ENCODE measurements at regions not wholly inside any gene's neighbourhood (a gene's known extent, or its start where the extent isn't known, plus 50 kb on each side); places are given as distances from the start of the nearest gene placed in this dataset.

GRCh38 chr10:10847387-10847786 is 170.3 kb upstream of the CELF2 start:
- Histone ChIP-seq H3K9me3 (ENCODE audit: control insufficient read depth, insufficient read depth, low read length) (no peaks in the 10 kb centered on the region), H3K4me3 (ENCODE audit: low read depth, low read length) (no peak overlapping the region), H3K27me3 (ENCODE audit: control insufficient read depth, insufficient read depth, low read length) (no peaks in the 10 kb centered on the region), H3K36me3 (ENCODE audit: control insufficient read depth, insufficient read depth, low read length) (no peaks in the 10 kb centered on the region), H3K27ac (ENCODE audit: low read depth, low read length) (no peak overlapping the region), H3K4me1 (ENCODE audit: control insufficient read depth, insufficient read depth, low read length) (no peaks in the 10 kb centered on the region)
- 79% methylated on average over 2 of the region's 5 CpGs for WGBS (ENCODE audit: insufficient coverage)
- peak in 2 of 6 donors; percentile 31 to 63 for DNase-seq (ENCODE audit: low read depth in 4 of 6, low spot score in 6 of 6)

GRCh38 chr10:10848488-10849111 is 169.1 kb upstream of the CELF2 start:
- Histone ChIP-seq H3K4me3 (ENCODE audit: low read depth, low read length) (no peak overlapping the region), H3K27me3 (ENCODE audit: control insufficient read depth, insufficient read depth, low read length) (no peaks in the 10 kb centered on the region), H3K9me3 (ENCODE audit: control insufficient read depth, insufficient read depth, low read length) (no peaks in the 10 kb centered on the region), H3K27ac (ENCODE audit: low read depth, low read length) (no peak overlapping the region), H3K4me1 (ENCODE audit: control insufficient read depth, insufficient read depth, low read length) (no peaks in the 10 kb centered on the region), H3K36me3 (ENCODE audit: control insufficient read depth, insufficient read depth, low read length) (no peaks in the 10 kb centered on the region)
- DNase-seq (ENCODE audit: low read depth in 4 of 6, low spot score in 6 of 6), result no peak
- WGBS (ENCODE audit: insufficient coverage), result 100% methylated on average over 5 of the region's 13 CpGs

- no CpG with 5 or more reads among the region's 4 CpGs for WGBS (ENCODE audit: insufficient coverage)
- Histone ChIP-seq H3K27ac (ENCODE audit: low read depth, low read length) (no peak overlapping the region), H3K4me3 (ENCODE audit: low read depth, low read length) (no peak overlapping the region), H3K27me3 (ENCODE audit: control insufficient read depth, insufficient read depth, low read length) (no peaks in the 10 kb centered on the region), H3K4me1 (ENCODE audit: control insufficient read depth, insufficient read depth, low read length) (no peaks in the 10 kb centered on the region), H3K36me3 (ENCODE audit: control insufficient read depth, insufficient read depth, low read length) (no peaks in the 10 kb centered on the region), H3K9me3 (ENCODE audit: control insufficient read depth, insufficient read depth, low read length) (no peaks in the 10 kb centered on the region)
- no peak for DNase-seq (ENCODE audit: low read depth in 4 of 6, low spot score in 6 of 6)
These were observed 168.4 kb upstream of the CELF2 start for GRCh38 chr10:10849306-10849705.

- H3K9me3 ChIP-seq (ENCODE audit: control insufficient read depth, insufficient read depth, low read length), result no peaks in the 10 kb centered on the region
- no peaks in the 10 kb centered on the region for H3K27me3 ChIP-seq (ENCODE audit: control insufficient read depth, insufficient read depth, low read length)
- no peak overlapping the region for H3K4me3 ChIP-seq (ENCODE audit: low read depth, low read length)
- H3K27ac ChIP-seq (ENCODE audit: low read depth, low read length), result no peak overlapping the region
- no peaks in the 10 kb centered on the region for H3K36me3 ChIP-seq (ENCODE audit: control insufficient read depth, insufficient read depth, low read length)
- no peaks in the 10 kb centered on the region for H3K4me1 ChIP-seq (ENCODE audit: control insufficient read depth, insufficient read depth, low read length)
- no CpG with 5 or more reads among the region's 3 CpGs for WGBS (ENCODE audit: insufficient coverage)
- DNase-seq (ENCODE audit: low read depth in 4 of 6, low spot score in 6 of 6), result no peak
These were observed 167.5 kb upstream of the CELF2 start for GRCh38 chr10:10850214-10850613.

- Histone ChIP-seq H3K4me1 (ENCODE audit: control insufficient read depth, insufficient read depth, low read length) (no peaks in the 10 kb centered on the region), H3K36me3 (ENCODE audit: control insufficient read depth, insufficient read depth, low read length) (no peaks in the 10 kb centered on the region), H3K27me3 (ENCODE audit: control insufficient read depth, insufficient read depth, low read length) (no peaks in the 10 kb centered on the region), H3K9me3 (ENCODE audit: control insufficient read depth, insufficient read depth, low read length) (no peaks in the 10 kb centered on the region), H3K4me3 (ENCODE audit: low read depth, low read length) (no peak overlapping the region), H3K27ac (ENCODE audit: low read depth, low read length) (no peak overlapping the region)
- WGBS (ENCODE audit: insufficient coverage), result no CpG with 5 or more reads among the region's 4 CpGs
- no peak for DNase-seq (ENCODE audit: low read depth in 4 of 6, low spot score in 6 of 6)
These were observed 165.2 kb upstream of the CELF2 start for GRCh38 chr10:10852464-10852863.

- DNase-seq (ENCODE audit: low read depth in 4 of 6, low spot score in 6 of 6), result no peak
- Histone ChIP-seq H3K27ac (ENCODE audit: low read depth, low read length) (no peak overlapping the region), H3K9me3 (ENCODE audit: control insufficient read depth, insufficient read depth, low read length) (no peaks in the 10 kb centered on the region), H3K4me1 (ENCODE audit: control insufficient read depth, insufficient read depth, low read length) (no peaks in the 10 kb centered on the region), H3K4me3 (ENCODE audit: low read depth, low read length) (no peak overlapping the region), H3K36me3 (ENCODE audit: control insufficient read depth, insufficient read depth, low read length) (no peaks in the 10 kb centered on the region), H3K27me3 (ENCODE audit: control insufficient read depth, insufficient read depth, low read length) (no peaks in the 10 kb centered on the region)
- 96% methylated on average over 2 of the region's 3 CpGs for WGBS (ENCODE audit: insufficient coverage)
These were observed 163.7 kb upstream of the CELF2 start for GRCh38 chr10:10853954-10854353.

GRCh38 chr10:10854725-10855124 is 162.9 kb upstream of the CELF2 start:
- H3K36me3 ChIP-seq (ENCODE audit: control insufficient read depth, insufficient read depth, low read length), result no peaks in the 10 kb centered on the region
- no peaks in the 10 kb centered on the region for H3K27me3 ChIP-seq (ENCODE audit: control insufficient read depth, insufficient read depth, low read length)
- DNase-seq (ENCODE audit: low read depth in 4 of 6, low spot score in 6 of 6), result no peak
- H3K4me3 ChIP-seq (ENCODE audit: low read depth, low read length), result no peak overlapping the region
- H3K4me1 ChIP-seq (ENCODE audit: control insufficient read depth, insufficient read depth, low read length), result no peaks in the 10 kb centered on the region
- 87% methylated on average over 4 of the region's 4 CpGs for WGBS (ENCODE audit: insufficient coverage)
- H3K9me3 ChIP-seq (ENCODE audit: control insufficient read depth, insufficient read depth, low read length), result no peaks in the 10 kb centered on the region
- H3K27ac ChIP-seq (ENCODE audit: low read depth, low read length), result no peak overlapping the region

GRCh38 chr10:10855151-10855581 is 162.5 kb upstream of the CELF2 start:
- no peaks in the 10 kb centered on the region for H3K9me3 ChIP-seq (ENCODE audit: control insufficient read depth, insufficient read depth, low read length)
- H3K4me1 ChIP-seq (ENCODE audit: control insufficient read depth, insufficient read depth, low read length), result no peaks in the 10 kb centered on the region
- H3K27ac ChIP-seq (ENCODE audit: low read depth, low read length), result no peak overlapping the region
- H3K4me3 ChIP-seq (ENCODE audit: low read depth, low read length), result no peak overlapping the region
- peak in 2 of 6 donors; percentile 7 to 57 for DNase-seq (ENCODE audit: low read depth in 4 of 6, low spot score in 6 of 6)
- H3K27me3 ChIP-seq (ENCODE audit: control insufficient read depth, insufficient read depth, low read length), result no peaks in the 10 kb centered on the region
- 41% methylated on average over 1 of the region's 1 CpG for WGBS (ENCODE audit: insufficient coverage)
- H3K36me3 ChIP-seq (ENCODE audit: control insufficient read depth, insufficient read depth, low read length), result no peaks in the 10 kb centered on the region

- no peak for DNase-seq (ENCODE audit: low read depth in 4 of 6, low spot score in 6 of 6)
- H3K4me3 ChIP-seq (ENCODE audit: low read depth, low read length), result no peak overlapping the region
- no peaks in the 10 kb centered on the region for H3K36me3 ChIP-seq (ENCODE audit: control insufficient read depth, insufficient read depth, low read length)
- WGBS (ENCODE audit: insufficient coverage), result 77% methylated on average over 2 of the region's 2 CpGs
- H3K4me1 ChIP-seq (ENCODE audit: control insufficient read depth, insufficient read depth, low read length), result no peaks in the 10 kb centered on the region
- no peak overlapping the region for H3K27ac ChIP-seq (ENCODE audit: low read depth, low read length)
- no peaks in the 10 kb centered on the region for H3K9me3 ChIP-seq (ENCODE audit: control insufficient read depth, insufficient read depth, low read length)
- no peaks in the 10 kb centered on the region for H3K27me3 ChIP-seq (ENCODE audit: control insufficient read depth, insufficient read depth, low read length)
These were observed 157.2 kb upstream of the CELF2 start for GRCh38 chr10:10860455-10860976.

- Histone ChIP-seq H3K4me3 (ENCODE audit: low read depth, low read length) (no peak overlapping the region), H3K9me3 (ENCODE audit: control insufficient read depth, insufficient read depth, low read length) (no peaks in the 10 kb centered on the region), H3K27ac (ENCODE audit: low read depth, low read length) (no peak overlapping the region), H3K36me3 (ENCODE audit: control insufficient read depth, insufficient read depth, low read length) (no peaks in the 10 kb centered on the region), H3K27me3 (ENCODE audit: control insufficient read depth, insufficient read depth, low read length) (no peaks in the 10 kb centered on the region), H3K4me1 (ENCODE audit: control insufficient read depth, insufficient read depth, low read length) (no peaks in the 10 kb centered on the region)
- DNase-seq (ENCODE audit: low read depth in 4 of 6, low spot score in 6 of 6), result no peak
- WGBS (ENCODE audit: insufficient coverage), result no CpG with 5 or more reads among the region's 3 CpGs
These were observed 152.4 kb upstream of the CELF2 start for GRCh38 chr10:10865303-10865702.
